ENCODE measurements at regions not wholly inside any gene's neighbourhood (a gene's known extent, or its start where the extent isn't known, plus 50 kb on each side); places are given as distances from the start of the nearest gene placed in this dataset.

DNA sequence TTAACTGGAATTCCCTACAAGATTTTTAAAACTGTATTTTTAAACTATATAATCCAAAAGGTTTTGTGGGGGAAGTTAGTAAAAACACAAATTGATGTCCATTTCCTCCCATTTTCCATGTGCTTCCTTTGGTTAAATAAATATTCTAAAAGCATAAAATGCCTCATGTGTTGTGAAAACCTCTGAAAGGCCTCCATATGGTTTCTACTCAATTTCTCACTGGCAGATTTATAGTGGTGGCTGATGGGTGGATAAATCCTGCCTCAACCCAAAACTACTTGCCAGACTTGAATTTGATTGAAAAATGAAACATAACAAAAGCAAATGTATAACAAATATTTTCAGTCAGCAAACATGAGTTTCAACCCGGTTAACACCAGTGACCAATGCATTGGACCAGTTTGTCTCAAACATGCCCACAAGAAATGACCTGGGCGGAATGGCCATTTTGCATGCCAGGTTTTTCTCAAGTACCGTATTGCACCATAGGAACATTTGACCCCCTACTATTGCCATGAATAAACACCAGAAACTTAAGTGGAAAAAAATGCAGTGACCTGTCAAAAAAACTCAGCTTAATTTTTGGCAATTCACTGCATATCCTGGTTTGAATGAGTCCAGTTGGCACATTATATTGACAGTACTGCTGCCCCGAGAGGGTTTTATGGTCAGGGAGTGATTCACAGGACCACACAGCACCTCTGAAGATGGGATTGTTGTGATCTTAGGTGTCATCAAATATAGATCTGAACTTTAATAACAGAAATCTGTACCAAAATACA, 454.6 kb upstream of the ANKRD30A start:
- TF ChIP-seq CTCF (IDR thresholded peaks at IDR 0.05) (no peak), POLR2A (IDR thresholded peaks at IDR 0.05) (no peak)

Data from lower leg skin (tissue), 3 donors.